ENCODE measurements at regions not wholly inside any gene's neighbourhood (a gene's known extent, or its start where the extent isn't known, plus 50 kb on each side); places are given as distances from the start of the nearest gene placed in this dataset.

DNA sequence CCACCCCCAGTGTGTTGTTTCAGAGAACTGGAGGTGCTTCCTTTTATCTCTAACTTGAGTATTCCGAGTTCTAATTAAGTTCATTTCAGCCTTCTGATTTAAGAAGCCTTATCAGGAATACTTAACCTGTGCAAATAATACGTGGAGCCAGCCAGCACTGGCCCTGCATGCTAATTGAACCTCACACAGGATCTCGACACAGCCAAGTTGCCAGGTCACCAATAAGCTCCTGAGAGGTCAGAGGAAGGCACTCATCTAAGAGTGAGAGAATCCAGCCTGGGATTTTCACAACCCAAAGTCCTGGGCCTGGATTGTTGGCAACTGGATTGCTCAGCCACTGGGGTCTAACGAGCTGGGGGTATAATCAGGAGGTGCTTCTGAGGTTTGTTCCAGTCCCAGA is 157.7 kb upstream of the LRFN2 start:
- no peak for TF ChIP-seq CTCF (IDR thresholded peaks at IDR 0.05)
- no peak for DNase-seq (ENCODE audit: low spot score)
- no peak overlapping the region for H3K27ac ChIP-seq
- no peak overlapping the region for H3K4me3 ChIP-seq

- no peak for DNase-seq (ENCODE audit: low spot score)
- H3K27ac ChIP-seq: no peak overlapping the region
- no peak for TF ChIP-seq CTCF (IDR thresholded peaks at IDR 0.05)
- no peak overlapping the region for H3K4me3 ChIP-seq
Observed at GRCh38 chr6:40743690-40744446, 156.7 kb upstream of the LRFN2 start.

DNA sequence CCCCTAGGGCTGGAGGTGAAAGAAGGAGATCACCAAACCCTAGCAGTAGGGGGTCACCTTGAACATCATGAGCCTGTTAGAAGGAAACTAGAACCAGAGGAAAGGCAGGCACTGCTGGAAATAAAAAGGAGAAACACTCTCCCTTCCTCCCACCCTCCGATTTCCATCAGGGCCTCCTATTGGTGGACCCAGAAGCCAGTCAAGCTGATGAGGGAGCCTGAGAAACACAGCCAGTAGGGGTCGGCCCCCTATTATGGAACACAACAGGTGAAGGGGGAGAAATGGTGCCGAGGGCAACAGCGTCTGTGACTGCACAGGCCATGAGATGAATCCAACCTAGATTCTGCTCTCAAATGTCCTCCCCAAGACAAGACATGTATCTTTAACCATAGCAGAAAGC is 156.1 kb upstream of the LRFN2 start:
- no peak overlapping the region for H3K27ac ChIP-seq
- H3K4me3 ChIP-seq: no peak overlapping the region
- TF ChIP-seq CTCF (IDR thresholded peaks at IDR 0.05): no peak
- no peak for DNase-seq (ENCODE audit: low spot score)

DNA sequence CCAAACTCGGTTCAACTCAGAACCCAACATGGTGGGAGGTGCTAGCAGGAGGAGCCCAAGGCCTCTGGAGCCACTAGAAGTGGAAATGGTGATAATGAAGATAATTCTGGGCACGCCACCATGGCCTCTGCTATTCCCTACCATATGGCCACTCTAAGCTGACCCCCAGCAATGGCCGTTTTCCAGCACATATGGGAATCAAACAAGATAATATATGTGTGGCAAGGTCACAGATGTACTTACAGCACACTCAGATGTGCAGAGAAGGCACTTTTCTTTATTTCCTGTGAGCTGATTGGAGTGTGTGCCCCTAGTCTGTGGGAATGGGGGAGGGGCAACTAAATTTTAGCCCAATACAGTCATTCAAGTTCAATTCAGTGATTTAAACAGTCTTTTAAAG is 153.4 kb upstream of the LRFN2 start:
- Histone ChIP-seq H3K27ac (no peak overlapping the region), H3K4me3 (no peak overlapping the region)
- no peak for TF ChIP-seq CTCF (IDR thresholded peaks at IDR 0.05)
- no peak for DNase-seq (ENCODE audit: low spot score)

DNA sequence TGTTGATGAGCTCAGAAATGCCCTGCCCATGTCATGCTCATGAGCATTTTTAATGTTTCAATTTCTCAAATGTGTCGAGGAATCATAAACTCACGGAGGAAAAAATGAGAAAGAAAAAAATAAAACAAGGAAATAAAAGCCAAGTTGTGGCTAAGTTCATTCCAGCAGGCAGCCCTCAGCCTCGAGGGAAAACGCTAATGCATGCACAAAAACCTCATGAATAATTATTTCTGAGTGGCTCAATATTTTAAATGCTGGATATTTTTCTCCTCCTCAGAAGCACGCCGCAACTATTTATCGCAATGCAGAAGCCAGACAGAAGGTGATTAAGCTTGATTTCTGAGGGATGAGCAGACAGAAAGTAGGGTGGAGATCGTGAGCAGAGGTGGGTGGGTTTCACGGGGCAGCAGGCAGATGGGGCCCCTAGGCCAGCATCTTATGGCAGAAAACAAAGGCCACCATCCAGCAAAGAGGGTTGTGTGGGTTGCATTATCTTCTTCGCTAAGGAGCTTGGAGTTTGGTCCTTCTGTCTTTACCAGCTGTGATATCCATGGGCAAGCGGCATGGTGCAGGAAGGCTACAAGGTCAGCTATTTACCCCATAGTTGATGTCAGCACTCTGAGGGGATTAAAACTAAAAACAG is 151.5 kb upstream of the LRFN2 start:
- TF ChIP-seq CTCF (IDR thresholded peaks at IDR 0.05): no peak
- no peak overlapping the region for H3K4me3 ChIP-seq
- no peak for DNase-seq (ENCODE audit: low spot score)
- no peak overlapping the region for H3K27ac ChIP-seq

GRCh38 chr6:40735521-40735920 is 148.4 kb upstream of the LRFN2 start:
- TF ChIP-seq CTCF (IDR thresholded peaks at IDR 0.05): no peak
- DNase-seq (ENCODE audit: low spot score): no peak

GRCh38 chr6:40735121-40735520 is 148.0 kb upstream of the LRFN2 start:
- no peak for DNase-seq (ENCODE audit: low spot score)
- H3K4me3 ChIP-seq: no peak overlapping the region
- TF ChIP-seq CTCF (IDR thresholded peaks at IDR 0.05): no peak
- H3K27ac ChIP-seq: no peak overlapping the region

More at GRCh38 chr6:40735521-40735920, 148.4 kb upstream of the LRFN2 start:
- Histone ChIP-seq H3K27ac (no peak overlapping the region), H3K4me3 (no peak overlapping the region)

Measured in coronary artery (tissue), 2 donors.